Stimulated activated CD8-positive, alpha-beta memory T cell treated with anti-CD3 and anti-CD28 coated beads, Interleukin-7, amount 100 ng/mL, for 4 hours (primary cell): ENCODE measurements at regions not wholly inside any gene's neighbourhood (a gene's known extent, or its start where the extent isn't known, plus 50 kb on each side); places are given as distances from the start of the nearest gene placed in this dataset.

Source experiments
- DNase-seq, 2 donors: peaks; one replicate each; pipeline ENCODE4 v3.0.0-alpha.2; 2020; ENCODE audit warnings: low read depth in 2 of 2

- DNase-seq = no peak
Observed at GRCh38 chr3:177673112-177673914, 476.0 kb upstream of the TBL1XR1 start.

DNA sequence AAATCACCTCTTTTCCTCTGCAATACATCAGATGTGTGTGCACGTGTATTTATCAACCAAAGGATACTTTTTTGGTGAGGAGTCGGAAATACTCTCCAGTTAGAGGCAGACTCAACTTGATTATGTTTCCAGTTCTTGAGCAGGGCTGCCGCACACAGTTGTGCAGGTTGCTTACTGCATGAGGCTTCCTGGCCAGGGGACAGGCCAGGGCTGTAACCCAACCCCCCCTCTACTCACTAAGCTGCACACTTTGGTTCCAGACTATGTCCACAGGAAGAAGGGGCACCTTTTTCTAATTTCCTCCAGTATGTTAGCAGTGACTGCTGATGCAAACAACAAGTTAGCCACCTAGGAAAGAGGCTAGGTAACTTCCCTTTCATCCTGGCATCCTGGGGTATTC lies 476.9 kb upstream of the TBL1XR1 start:
- DNase-seq = no peak

DNA sequence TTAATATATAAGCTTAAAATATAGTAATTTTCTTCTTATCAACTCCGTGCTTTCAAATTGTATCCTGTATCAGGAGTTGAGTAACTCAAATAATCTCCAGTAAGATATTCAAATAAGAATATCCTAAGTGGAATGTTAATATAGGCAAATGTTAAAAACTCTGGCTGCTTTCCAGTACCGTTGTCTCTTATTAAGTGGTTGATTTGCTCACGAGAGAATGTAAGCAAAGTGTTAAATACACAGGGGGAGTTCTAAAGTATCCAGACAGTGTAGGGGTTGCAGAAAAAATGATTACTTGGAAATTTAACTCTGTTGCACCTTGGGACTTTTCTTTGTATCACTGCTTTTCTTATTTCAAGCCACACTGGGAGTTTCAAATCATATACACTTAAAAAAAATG lies 478.9 kb upstream of the TBL1XR1 start:
- DNase-seq = no peak

- no peak for DNase-seq
Observed at GRCh38 chr3:177676947-177677587, 479.8 kb upstream of the TBL1XR1 start.

GRCh38 chr3:177679568-177680471 lies 482.5 kb upstream of the TBL1XR1 start:
- peak; percentile 12 to 26 for DNase-seq

DNA sequence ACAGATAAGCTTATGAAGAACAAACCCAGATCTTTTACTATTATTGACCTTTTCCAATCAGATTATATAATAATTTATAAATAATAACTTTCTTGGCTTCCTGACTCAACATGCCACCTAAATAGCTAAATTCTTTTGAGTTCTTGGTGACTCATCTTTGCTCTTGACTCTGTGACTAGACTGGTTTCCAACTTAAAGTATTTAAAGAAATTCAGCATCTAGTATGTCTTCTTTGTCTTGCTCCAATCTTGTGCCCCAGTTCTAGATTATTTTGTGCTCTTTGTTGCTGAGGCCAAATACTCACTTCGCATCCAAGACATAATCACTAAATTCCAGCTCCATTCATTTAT lies 483.2 kb upstream of the TBL1XR1 start:
- DNase-seq = no peak

DNA sequence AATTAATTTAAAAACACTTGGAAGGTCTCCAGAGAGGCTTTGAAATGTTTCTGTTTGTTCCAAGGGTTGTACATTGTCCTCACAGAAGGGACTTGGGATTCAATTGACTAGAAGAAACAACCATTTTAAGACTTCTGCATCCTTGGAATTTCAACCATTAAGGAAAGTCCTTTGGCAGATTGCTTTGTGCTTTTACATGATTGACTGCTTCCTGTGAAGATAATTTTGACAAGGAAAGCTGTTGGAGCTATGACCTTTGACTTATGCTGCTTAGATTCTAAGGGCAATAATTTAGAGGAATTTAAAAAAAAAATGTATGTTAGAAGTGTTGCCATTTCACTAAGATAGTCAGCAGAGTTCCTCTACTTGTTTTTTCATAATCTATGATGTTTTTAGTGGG lies 483.9 kb upstream of the TBL1XR1 start:
- no peak for DNase-seq

- no peak for DNase-seq
Observed at GRCh38 chr3:177681852-177682251, 484.6 kb upstream of the TBL1XR1 start.

DNA sequence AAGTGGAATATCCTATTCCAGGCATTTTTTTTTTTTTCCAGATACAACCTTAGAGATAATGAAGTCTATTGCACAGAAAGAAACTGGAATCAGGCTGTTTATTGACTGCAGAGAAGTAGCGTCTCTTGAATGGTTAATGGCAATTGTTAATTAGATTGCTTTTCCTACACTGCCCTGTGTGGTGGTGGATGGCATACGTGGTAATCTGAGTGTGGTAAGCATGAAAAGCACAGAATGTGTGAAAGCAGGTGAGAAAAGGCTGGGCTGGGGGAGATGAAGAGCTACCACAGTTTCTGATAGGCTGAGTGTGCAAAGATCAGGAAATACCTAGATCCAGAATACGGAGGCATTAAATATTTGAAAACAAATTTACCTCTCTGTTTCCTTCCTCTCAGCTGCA lies 486.3 kb upstream of the TBL1XR1 start:
- no peak for DNase-seq

GRCh38 chr3:177686671-177687070 lies 489.4 kb upstream of the TBL1XR1 start:
- DNase-seq = no peak

DNA sequence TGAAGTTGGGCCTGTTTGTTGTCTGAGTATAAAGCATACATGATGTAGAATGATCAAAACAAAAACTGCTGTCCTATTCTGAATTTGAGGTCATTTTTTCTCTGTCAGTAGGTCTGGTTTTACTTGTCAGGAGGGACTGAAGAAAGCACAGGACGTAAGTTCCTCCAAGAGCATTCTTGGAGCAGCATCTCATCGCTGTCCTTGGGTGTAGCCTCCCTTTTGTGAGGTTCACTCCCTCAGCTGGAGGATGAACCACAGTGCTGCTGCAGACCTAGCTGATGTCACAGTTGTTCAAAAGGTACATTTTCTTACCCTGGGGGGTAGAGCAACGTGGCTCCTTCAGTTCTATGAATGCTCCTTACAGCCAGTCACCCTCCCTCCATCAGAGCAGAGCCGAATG lies 490.0 kb upstream of the TBL1XR1 start:
- DNase-seq = no peak

GRCh38 chr3:177688152-177688551 lies 490.9 kb upstream of the TBL1XR1 start:
- DNase-seq = no peak

- DNase-seq = no peak
Observed at GRCh38 chr3:177689077-177689476, 491.8 kb upstream of the TBL1XR1 start.

DNA sequence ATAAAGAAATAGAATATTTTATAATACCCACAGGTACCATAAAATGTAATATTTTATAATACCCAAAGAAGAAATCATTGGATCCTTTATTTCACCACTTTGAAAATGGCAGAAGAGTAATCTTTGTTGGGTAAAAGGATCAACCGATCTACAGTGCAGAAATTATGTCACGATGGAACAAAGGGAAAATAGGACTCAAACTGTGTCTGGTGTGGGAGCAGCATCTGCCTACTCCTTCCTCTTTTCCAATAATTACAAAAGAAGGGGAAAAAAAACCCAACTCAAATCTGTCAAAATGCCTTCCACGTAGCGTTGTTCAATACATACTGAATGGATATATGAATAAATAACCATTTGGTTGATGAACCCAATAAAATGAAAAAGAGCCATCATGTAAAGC lies 492.6 kb upstream of the TBL1XR1 start:
- DNase-seq = no peak

GRCh38 chr3:177690306-177690705 lies 493.0 kb upstream of the TBL1XR1 start:
- no peak for DNase-seq

DNA sequence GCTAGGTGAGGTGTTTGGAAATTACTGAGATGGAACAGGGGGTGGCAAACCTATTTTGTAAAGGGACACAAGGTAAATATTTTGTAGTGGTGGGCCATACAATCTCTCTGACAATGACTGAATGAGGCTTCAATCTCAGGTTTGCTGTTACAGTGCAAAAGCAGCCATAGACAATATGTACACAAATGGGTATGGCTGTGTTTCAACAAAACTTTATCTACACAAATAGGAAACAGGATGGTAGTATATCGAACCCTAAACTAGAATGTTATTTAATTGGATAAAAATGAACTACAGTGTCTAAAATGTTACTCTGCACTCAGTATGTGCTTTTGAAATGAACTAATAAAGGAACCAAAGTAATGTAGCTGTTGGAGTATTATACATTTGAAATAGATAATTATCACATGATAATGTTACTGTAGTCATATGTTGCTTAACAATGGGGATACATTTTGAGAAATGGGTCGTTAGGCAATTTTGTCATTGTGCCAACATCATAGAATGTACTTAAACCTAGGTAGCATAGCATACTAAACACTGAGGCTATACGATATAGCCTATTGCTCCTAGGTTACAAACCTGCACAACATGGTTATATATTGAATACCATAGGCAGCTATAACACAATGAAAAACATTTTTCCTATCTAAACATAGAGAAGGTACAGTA lies 495.2 kb upstream of the TBL1XR1 start:
- DNase-seq = no peak

DNA sequence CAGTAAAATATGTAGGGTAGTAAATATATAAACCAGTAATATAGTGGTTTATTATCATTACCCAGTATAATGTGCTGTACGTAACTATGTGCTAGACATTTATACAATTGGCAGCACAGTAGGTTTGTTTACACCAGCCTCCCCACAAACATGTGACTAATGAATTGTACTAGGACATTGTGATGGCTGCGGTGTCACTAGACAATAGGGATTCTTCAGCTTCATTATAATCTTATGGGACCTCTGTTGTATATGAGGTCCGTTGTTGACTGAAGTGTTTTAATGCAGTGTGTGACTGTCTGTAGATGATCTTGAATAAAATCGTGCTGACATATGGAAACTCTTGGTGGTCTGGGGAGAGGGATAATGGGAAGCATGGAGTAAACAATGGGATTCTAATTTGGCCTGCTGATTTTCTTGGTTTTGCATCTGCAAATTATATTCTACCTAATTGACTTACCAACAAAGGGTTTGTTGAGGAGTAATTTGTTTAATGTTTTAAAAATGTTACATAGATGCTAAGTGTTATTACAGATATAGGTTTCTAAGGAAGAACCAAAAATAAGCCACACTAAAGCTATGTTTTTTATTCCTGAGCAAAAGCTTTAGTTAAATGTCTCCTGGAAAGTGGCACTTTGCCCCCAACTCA lies 496.5 kb upstream of the TBL1XR1 start:
- DNase-seq = no peak

GRCh38 chr3:177694316-177694715 lies 497.0 kb upstream of the TBL1XR1 start:
- DNase-seq = no peak

GRCh38 chr3:177694951-177695350 lies 497.7 kb upstream of the TBL1XR1 start:
- no peak for DNase-seq

DNA sequence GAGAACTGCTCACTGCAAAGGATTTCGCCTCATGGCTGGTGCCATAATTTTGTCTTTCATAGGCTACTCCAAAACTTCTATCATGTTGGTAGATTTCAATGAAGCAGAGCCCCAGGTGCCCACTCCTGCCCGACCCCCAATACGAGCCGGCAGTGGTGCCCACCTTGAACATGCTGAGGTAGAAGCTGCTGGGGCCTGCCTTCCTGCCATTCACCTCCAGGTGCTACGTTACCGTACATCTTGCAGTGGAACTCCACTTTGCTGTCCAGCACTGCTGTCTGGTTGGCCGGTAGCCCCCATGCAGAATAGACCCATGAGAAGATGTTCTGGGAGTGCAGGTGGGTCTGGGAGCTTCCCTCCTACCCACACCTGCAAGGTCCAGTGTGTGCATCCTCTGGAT lies 502.8 kb upstream of the TBL1XR1 start:
- no peak for DNase-seq

GRCh38 chr3:177703788-177704187 lies 506.5 kb upstream of the TBL1XR1 start:
- DNase-seq = no peak
